Stimulated activated naive CD8-positive, alpha-beta T cell treated with anti-CD3 and anti-CD28 coated beads, Interleukin-15, Interleukin-2, amounts not matched to agents 100 ng/mL and 50 ng/mL, for 24 hours (primary cell): ENCODE measurements at regions not wholly inside any gene's neighbourhood (a gene's known extent, or its start where the extent isn't known, plus 50 kb on each side); places are given as distances from the start of the nearest gene placed in this dataset.

ENCODE experiments used
- H3K27ac Mint-ChIP-seq: one replicate; pipeline ENCODE4 v1.8.0; 2021; ENCODE audit warnings: mild to moderate bottlenecking, mixed read lengths
- H3K27me3 Mint-ChIP-seq: one replicate; pipeline ENCODE4 v1.8.0; 2021; ENCODE audit warnings: mixed read lengths
- H3K36me3 Mint-ChIP-seq: one replicate; pipeline ENCODE4 v1.8.0; 2021; ENCODE audit warnings: low read depth, mixed read lengths
- H3K4me1 Mint-ChIP-seq: one replicate; pipeline ENCODE4 v1.8.0; 2021; ENCODE audit warnings: low read depth, mixed read lengths
- H3K4me3 Mint-ChIP-seq: one replicate; pipeline ENCODE4 v1.8.0; 2021; ENCODE audit warnings: mild to moderate bottlenecking, mixed read lengths
- H3K9me3 Mint-ChIP-seq: one replicate; pipeline ENCODE4 v1.8.0; 2021; ENCODE audit warnings: mixed read lengths

GRCh38 chr1:38243106-38243505 is 196.5 kb upstream of the POU3F1 start:
- peaks cover 6% of the 10 kb centered on the region for H3K27me3 Mint-ChIP-seq
- H3K27ac Mint-ChIP-seq, result no peak overlapping the region
- H3K9me3 Mint-ChIP-seq, result no peaks in the 10 kb centered on the region
- H3K4me1 Mint-ChIP-seq, result no peaks in the 10 kb centered on the region
- no peak overlapping the region for H3K4me3 Mint-ChIP-seq
- H3K36me3 Mint-ChIP-seq, result no peaks in the 10 kb centered on the region

DNA sequence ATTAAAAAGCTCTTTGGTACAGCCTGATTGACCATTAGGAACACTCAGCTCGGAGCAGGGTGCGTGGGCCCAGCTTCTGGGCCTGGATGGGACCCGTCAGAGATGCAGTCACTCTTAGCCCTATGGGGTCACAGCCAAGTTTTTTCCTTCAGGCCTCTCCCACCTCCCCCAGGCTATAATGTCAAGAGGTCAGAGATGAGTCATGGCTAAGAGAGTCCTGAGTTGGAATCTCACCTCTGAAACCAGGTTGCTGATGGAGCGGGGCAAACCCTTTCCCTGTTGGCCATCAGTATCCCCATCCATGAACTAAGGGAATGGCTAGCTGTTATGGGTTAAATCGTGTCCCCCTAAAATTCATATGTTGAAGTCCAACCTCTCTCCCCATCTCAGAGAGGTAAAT is 195.9 kb upstream of the POU3F1 start:
- Mint-ChIP-seq H3K9me3 (no peaks in the 10 kb centered on the region), H3K36me3 (no peaks in the 10 kb centered on the region), H3K4me1 (no peaks in the 10 kb centered on the region), H3K27ac (no peak overlapping the region), H3K27me3 (no peaks in the 10 kb centered on the region), H3K4me3 (no peak overlapping the region)

DNA sequence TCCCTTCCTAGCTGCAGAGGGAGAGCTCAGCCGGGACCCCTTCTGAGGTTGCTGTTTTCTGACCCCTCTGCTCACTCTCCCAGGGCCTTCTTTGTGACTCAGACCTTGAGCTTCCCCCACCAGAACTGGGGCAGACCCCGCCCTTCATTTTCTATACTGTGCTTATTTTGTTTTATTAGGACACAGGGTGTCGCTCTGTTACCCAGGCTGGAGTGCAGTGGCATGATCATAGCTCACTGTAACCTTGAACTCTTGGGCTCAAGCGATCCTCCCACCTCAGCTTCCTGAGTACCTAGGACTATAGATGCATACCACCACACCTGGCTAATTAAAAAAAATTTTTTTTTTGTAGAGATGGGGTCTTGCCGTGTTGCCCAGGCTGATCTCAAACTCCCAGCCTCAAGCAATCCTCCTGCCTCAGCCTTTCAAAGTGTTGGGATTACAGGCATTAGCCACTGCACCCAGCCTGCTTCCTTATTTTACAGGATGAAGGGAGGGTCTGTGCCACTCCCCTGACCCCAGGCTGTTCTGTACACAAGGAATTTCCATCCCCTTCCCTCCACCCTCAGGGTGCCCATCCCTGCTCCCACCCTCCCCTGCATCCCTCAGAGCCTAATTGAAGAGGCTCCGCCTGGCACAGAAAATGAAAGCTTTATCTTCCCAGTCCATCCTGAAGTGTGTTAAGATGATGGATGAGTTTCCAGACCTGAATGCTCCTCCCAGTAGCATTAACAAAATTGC is 195.2 kb upstream of the POU3F1 start:
- Mint-ChIP-seq H3K4me1 (no peaks in the 10 kb centered on the region), H3K27me3 (no peaks in the 10 kb centered on the region), H3K4me3 (no peak overlapping the region), H3K27ac (no peak overlapping the region), H3K36me3 (no peaks in the 10 kb centered on the region), H3K9me3 (no peaks in the 10 kb centered on the region)

GRCh38 chr1:38240618-38241017 is 194.0 kb upstream of the POU3F1 start:
- Mint-ChIP-seq H3K4me1 (no peaks in the 10 kb centered on the region), H3K4me3 (no peak overlapping the region), H3K36me3 (no peaks in the 10 kb centered on the region), H3K27me3 (peaks cover 9% of the 10 kb centered on the region), H3K9me3 (no peaks in the 10 kb centered on the region), H3K27ac (no peak overlapping the region)

GRCh38 chr1:38239258-38239835 is 192.8 kb upstream of the POU3F1 start:
- no peak overlapping the region for H3K4me3 Mint-ChIP-seq
- H3K36me3 Mint-ChIP-seq, result no peaks in the 10 kb centered on the region
- H3K27ac Mint-ChIP-seq, result no peak overlapping the region
- no peaks in the 10 kb centered on the region for H3K4me1 Mint-ChIP-seq
- no peaks in the 10 kb centered on the region for H3K9me3 Mint-ChIP-seq
- peaks cover 9% of the 10 kb centered on the region for H3K27me3 Mint-ChIP-seq

- H3K36me3 Mint-ChIP-seq, result no peaks in the 10 kb centered on the region
- no peak overlapping the region for H3K4me3 Mint-ChIP-seq
- H3K27ac Mint-ChIP-seq, result no peak overlapping the region
- peaks cover 17% of the 10 kb centered on the region for H3K27me3 Mint-ChIP-seq
- no peaks in the 10 kb centered on the region for H3K4me1 Mint-ChIP-seq
- H3K9me3 Mint-ChIP-seq, result no peaks in the 10 kb centered on the region
These were observed 191.7 kb upstream of the POU3F1 start for GRCh38 chr1:38238294-38238693.

DNA sequence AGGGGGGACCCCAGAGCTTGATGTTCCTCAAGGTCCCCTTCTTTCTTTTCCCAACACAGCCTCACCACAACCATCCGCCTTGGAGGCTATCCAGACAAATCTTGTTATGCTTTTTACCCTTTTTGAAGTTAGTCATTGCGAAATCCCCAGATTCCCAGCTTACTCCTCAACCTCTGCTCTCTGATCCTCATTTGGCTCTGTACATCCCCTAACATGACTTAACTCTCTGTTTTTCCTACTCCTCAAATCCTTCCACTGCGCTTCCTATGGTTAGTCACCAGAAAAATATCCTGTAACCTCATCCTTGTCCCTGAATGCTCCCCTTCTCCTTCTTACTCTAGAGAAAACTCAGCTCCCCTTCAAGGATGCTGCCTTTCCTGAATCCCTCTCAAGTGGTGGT is 189.1 kb upstream of the POU3F1 start:
- H3K27ac Mint-ChIP-seq, result no peak overlapping the region

DNA sequence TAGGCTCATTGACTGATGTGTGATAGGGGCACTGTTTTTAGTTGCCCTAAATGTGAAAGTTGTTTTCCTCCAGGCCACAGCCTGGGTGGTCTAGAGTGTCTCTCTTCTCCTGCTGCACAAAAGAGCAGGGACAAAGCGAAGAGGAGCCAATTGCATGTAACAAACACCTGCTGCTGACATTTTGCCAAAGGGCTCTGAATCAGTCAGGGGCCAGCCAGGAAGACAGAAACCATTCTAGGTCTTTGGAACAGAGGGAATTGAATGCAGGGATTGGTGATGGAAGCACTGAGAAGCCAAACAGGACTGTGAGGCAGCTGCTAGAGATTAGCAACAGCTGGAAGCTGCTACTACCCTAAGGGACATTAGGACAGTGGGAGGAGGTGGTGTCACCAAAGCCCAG is 185.3 kb upstream of the POU3F1 start:
- H3K36me3 Mint-ChIP-seq, result no peaks in the 10 kb centered on the region
- H3K27me3 Mint-ChIP-seq, result peaks cover 20% of the 10 kb centered on the region

More for the DNA sequence above, 189.1 kb upstream of the POU3F1 start:
- no peak overlapping the region for H3K4me3 Mint-ChIP-seq
- H3K27me3 Mint-ChIP-seq, result peaks cover 17% of the 10 kb centered on the region
- no peaks in the 10 kb centered on the region for H3K36me3 Mint-ChIP-seq
- H3K9me3 Mint-ChIP-seq, result no peaks in the 10 kb centered on the region
- no peaks in the 10 kb centered on the region for H3K4me1 Mint-ChIP-seq

DNA sequence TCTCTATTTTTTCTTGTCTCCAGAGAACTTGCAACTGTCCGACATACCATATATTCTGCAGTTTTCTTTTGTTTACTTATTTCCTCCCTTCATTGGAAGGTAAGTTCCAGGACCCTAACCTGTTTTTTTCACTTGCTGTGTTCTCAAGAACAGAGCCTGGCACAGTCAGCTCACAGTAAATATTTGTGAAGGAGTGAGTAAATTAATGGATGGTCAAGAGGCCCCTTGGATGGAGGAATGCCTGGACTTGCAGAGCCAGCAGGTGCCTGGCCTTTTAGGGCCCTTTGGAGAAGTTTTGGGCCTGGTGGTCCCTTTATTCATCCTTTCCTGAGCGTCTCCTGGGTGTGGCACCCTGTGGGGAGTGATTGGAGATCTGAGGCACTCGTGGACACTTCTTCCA is 182.1 kb upstream of the POU3F1 start:
- no peaks in the 10 kb centered on the region for H3K9me3 Mint-ChIP-seq
- no peak overlapping the region for H3K27ac Mint-ChIP-seq
- no peaks in the 10 kb centered on the region for H3K4me1 Mint-ChIP-seq
- no peak overlapping the region for H3K4me3 Mint-ChIP-seq
- no peaks in the 10 kb centered on the region for H3K36me3 Mint-ChIP-seq
- H3K27me3 Mint-ChIP-seq, result peaks cover 5% of the 10 kb centered on the region

More for the DNA sequence above, 185.3 kb upstream of the POU3F1 start:
- no peaks in the 10 kb centered on the region for H3K9me3 Mint-ChIP-seq
- H3K27ac Mint-ChIP-seq, result no peak overlapping the region
- no peak overlapping the region for H3K4me3 Mint-ChIP-seq
- no peaks in the 10 kb centered on the region for H3K4me1 Mint-ChIP-seq

DNA sequence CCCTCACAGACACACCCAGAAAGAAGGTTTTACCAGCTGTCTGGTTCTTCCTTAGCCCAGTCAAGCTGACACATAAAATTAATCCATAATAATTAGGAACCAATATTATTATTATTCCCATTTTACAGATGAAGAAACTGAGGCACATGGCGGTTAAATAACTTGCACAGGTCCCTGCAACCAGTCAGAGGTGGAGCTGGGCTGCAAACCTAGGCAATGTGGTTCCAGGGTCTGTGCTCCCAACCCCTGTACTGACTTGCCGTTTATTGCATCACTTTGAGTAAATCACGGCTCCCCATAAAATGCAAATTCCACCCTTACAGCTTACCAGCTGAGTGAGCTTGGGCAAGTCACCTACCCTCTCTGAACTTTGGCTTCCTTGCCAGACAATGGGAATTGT is 179.2 kb upstream of the POU3F1 start:
- Mint-ChIP-seq H3K4me1 (no peaks in the 10 kb centered on the region), H3K27ac (no peak overlapping the region), H3K36me3 (no peaks in the 10 kb centered on the region), H3K4me3 (no peak overlapping the region), H3K27me3 (peaks cover 14% of the 10 kb centered on the region), H3K9me3 (no peaks in the 10 kb centered on the region)

- peaks cover 24% of the 10 kb centered on the region for H3K27me3 Mint-ChIP-seq
- no peaks in the 10 kb centered on the region for H3K36me3 Mint-ChIP-seq
- H3K4me1 Mint-ChIP-seq, result no peaks in the 10 kb centered on the region
- no peak overlapping the region for H3K27ac Mint-ChIP-seq
- H3K9me3 Mint-ChIP-seq, result no peaks in the 10 kb centered on the region
- no peak overlapping the region for H3K4me3 Mint-ChIP-seq
These were observed 176.8 kb upstream of the POU3F1 start for GRCh38 chr1:38223391-38223790.

DNA sequence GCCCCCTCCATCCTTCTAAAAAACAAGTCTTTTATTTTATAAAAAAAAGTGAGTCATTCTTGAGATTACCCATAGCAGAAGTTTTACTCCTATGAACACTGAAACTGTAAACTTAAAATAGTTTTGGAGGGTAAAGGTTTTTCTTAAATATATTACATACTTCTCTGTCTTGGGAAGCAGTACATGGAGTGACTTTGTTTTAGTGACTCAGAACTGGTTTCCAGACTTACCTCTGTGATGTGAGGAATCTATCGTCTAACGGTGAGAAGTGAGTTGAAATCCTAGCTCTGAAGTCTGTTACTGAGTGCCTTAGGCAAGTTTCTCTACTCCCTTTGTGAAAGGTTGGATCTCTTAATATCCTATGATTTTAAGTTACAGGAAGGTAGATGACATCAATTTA is 176.3 kb upstream of the POU3F1 start:
- Mint-ChIP-seq H3K4me1 (no peaks in the 10 kb centered on the region), H3K27me3 (peaks cover 29% of the 10 kb centered on the region), H3K4me3 (no peak overlapping the region), H3K36me3 (no peaks in the 10 kb centered on the region), H3K9me3 (no peaks in the 10 kb centered on the region), H3K27ac (no peak overlapping the region)

GRCh38 chr1:38221006-38221649 is 174.5 kb upstream of the POU3F1 start:
- Mint-ChIP-seq H3K4me1 (no peaks in the 10 kb centered on the region), H3K27ac (no peak overlapping the region), H3K36me3 (no peaks in the 10 kb centered on the region), H3K9me3 (no peaks in the 10 kb centered on the region), H3K4me3 (no peak overlapping the region), H3K27me3 (peaks cover 32% of the 10 kb centered on the region)

DNA sequence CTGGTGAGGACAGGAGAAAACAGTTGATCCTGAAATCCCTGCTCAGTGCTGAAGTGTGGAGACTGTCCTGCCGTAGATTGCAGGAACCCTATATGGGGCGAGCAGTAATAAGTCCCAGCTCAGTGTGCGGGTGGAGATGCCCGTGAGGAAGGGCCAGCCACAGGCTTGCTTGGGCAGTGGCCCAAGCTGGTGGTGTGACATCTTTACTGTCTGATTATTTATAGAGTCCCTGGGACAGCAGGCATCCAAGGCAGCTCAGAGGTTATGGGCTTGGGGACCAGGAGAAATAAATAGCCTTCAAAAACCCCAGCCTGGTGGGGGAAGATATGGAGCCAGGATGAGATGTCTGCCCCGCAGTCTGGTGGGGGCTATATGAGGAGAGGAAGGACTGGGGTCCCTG is 170.7 kb upstream of the POU3F1 start:
- no peaks in the 10 kb centered on the region for H3K9me3 Mint-ChIP-seq
- H3K4me1 Mint-ChIP-seq, result no peaks in the 10 kb centered on the region
- H3K27me3 Mint-ChIP-seq, result peaks cover 56% of the 10 kb centered on the region
- no peak overlapping the region for H3K4me3 Mint-ChIP-seq
- H3K27ac Mint-ChIP-seq, result no peak overlapping the region
- no peaks in the 10 kb centered on the region for H3K36me3 Mint-ChIP-seq

DNA sequence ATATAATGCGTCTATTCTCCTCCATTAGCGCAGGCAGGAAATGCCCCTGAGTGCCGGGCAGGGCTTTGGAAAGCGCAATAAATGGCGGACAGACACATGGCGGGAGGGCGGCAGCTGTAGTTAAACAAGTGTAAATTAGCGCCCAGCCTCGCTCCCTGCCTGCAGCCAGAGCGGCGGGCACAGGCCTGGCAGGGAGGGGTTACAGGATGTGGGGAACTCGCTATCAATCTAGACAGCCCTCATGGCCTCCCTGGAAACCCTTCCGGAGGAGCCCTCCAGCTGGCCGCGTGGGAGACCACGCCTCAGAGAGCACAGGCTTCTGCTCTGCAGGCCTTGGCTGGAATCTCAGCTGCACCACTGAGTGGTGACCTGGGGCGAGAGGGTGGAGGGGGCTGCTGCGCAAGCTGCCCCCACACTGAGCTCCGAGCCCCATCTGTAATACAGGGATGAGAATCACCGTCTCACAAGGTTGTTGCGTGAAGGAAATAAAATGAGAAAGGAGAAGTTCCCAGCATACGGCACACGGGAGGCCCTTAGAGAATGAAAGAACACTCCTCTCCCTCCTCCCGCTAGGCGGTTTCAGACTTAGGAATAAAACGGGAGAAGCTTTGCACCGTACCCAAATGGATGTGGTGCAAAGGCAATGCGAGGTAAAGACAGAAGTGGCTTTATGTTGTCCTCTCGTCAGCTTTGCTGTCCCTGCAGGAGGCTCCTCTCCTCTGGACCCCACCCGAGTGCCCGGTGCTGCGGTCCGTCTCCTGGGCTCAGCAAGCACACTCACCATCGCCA is 167.2 kb upstream of the POU3F1 start:
- no peak overlapping the region for H3K27ac Mint-ChIP-seq
- H3K36me3 Mint-ChIP-seq, result no peaks in the 10 kb centered on the region
- H3K4me3 Mint-ChIP-seq, result no peak overlapping the region
- H3K9me3 Mint-ChIP-seq, result no peaks in the 10 kb centered on the region
- peaks cover 42% of the 10 kb centered on the region for H3K27me3 Mint-ChIP-seq
- no peaks in the 10 kb centered on the region for H3K4me1 Mint-ChIP-seq
